ENCODE measurements at regions not wholly inside any gene's neighbourhood (a gene's known extent, or its start where the extent isn't known, plus 50 kb on each side); places are given as distances from the start of the nearest gene placed in this dataset.

GRCh38 chr7:22027475-22027874, 81.8 kb upstream of the CDCA7L start:
- H3K4me3 ChIP-seq (ENCODE audit: low read depth, low read length), result no peak overlapping the region
- no peak for TF ChIP-seq CTCF (IDR thresholded peaks at IDR 0.05; ENCODE audit: low read depth, low read length, missing control alignments)
- no peak for DNase-seq (ENCODE audit: low read depth)

- no peak for DNase-seq (ENCODE audit: low read depth)
- TF ChIP-seq CTCF (IDR thresholded peaks at IDR 0.05; ENCODE audit: low read depth, low read length, missing control alignments), result no peak
- H3K4me3 ChIP-seq (ENCODE audit: low read depth, low read length), result no peak overlapping the region
Observed at GRCh38 chr7:22025983-22026382, 80.3 kb upstream of the CDCA7L start.

GRCh38 chr7:22025075-22025474, 79.4 kb upstream of the CDCA7L start:
- no peak for DNase-seq (ENCODE audit: low read depth)
- H3K4me3 ChIP-seq (ENCODE audit: low read depth, low read length), result no peak overlapping the region
- no peak for TF ChIP-seq CTCF (IDR thresholded peaks at IDR 0.05; ENCODE audit: low read depth, low read length, missing control alignments)

- DNase-seq (ENCODE audit: low read depth), result no peak
- no peak for TF ChIP-seq CTCF (IDR thresholded peaks at IDR 0.05; ENCODE audit: low read depth, low read length, missing control alignments)
- H3K4me3 ChIP-seq (ENCODE audit: low read depth, low read length), result no peak overlapping the region
Observed at GRCh38 chr7:22019931-22020330, 74.2 kb upstream of the CDCA7L start.

GRCh38 chr7:22016507-22016906, 70.8 kb upstream of the CDCA7L start:
- no peak for DNase-seq (ENCODE audit: low read depth)
- no peak for TF ChIP-seq CTCF (IDR thresholded peaks at IDR 0.05; ENCODE audit: low read depth, low read length, missing control alignments)
- no peak overlapping the region for H3K4me3 ChIP-seq (ENCODE audit: low read depth, low read length)

GRCh38 chr7:22013711-22014110, 68.0 kb upstream of the CDCA7L start:
- no peak overlapping the region for H3K4me3 ChIP-seq (ENCODE audit: low read depth, low read length)
- no peak for TF ChIP-seq CTCF (IDR thresholded peaks at IDR 0.05; ENCODE audit: low read depth, low read length, missing control alignments)
- DNase-seq (ENCODE audit: low read depth), result no peak

GRCh38 chr7:22008683-22009082, 63.0 kb upstream of the CDCA7L start:
- TF ChIP-seq CTCF (IDR thresholded peaks at IDR 0.05; ENCODE audit: low read depth, low read length, missing control alignments), result no peak
- no peak overlapping the region for H3K4me3 ChIP-seq (ENCODE audit: low read depth, low read length)
- no peak for DNase-seq (ENCODE audit: low read depth)
